Osteoblast (primary cell): ENCODE measurements at regions not wholly inside any gene's neighbourhood (a gene's known extent, or its start where the extent isn't known, plus 50 kb on each side); places are given as distances from the start of the nearest gene placed in this dataset.

Experiments
- DNase-seq: peaks from one replicate; pipeline ENCODE4 v3.0.0; 2011; ENCODE audit warnings: low spot score, mixed read lengths; ENCODE audit not compliant: insufficient read length; ENCODE audit errors: missing footprints
- H2AFZ ChIP-seq: 2 replicates; pipeline ENCODE4 v1.6.0; 2011; ENCODE audit warnings: mild to moderate bottlenecking, low read length
- H3K27ac ChIP-seq: 2 replicates; pipeline ENCODE4 v1.5.1; 2011; ENCODE audit warnings: mild to moderate bottlenecking, low read depth, low read length, moderate library complexity
- H3K27me3 ChIP-seq: 2 replicates; pipeline ENCODE4 v1.6.0; 2012; ENCODE audit warnings: mild to moderate bottlenecking, control low read depth, inconsistent platforms, low read length, moderate library complexity; ENCODE audit not compliant: insufficient read depth
- H3K36me3 ChIP-seq: 2 replicates; pipeline ENCODE4 v1.5.1; 2011; ENCODE audit warnings: mild to moderate bottlenecking, low read length, control low read depth, moderate library complexity; ENCODE audit not compliant: insufficient read depth
- H3K4me1 ChIP-seq: 2 replicates; pipeline ENCODE4 v1.5.1; 2011; ENCODE audit warnings: mild to moderate bottlenecking, low read length, control low read depth, moderate library complexity; ENCODE audit not compliant: insufficient read depth
- H3K4me2 ChIP-seq: 2 replicates; pipeline ENCODE4 v1.6.0; 2011; ENCODE audit warnings: mild to moderate bottlenecking, low read length; ENCODE audit not compliant: insufficient read depth
- H3K4me3 ChIP-seq: fragments of 200-600 bp; sonication (generic); 3 replicates; pipeline ENCODE4 v1.5.1; 2012; ENCODE audit warnings: mild to moderate bottlenecking, low read length, inconsistent platforms; ENCODE audit not compliant: insufficient read depth
- H3K79me2 ChIP-seq: 2 replicates; pipeline ENCODE4 v1.6.0; 2012; ENCODE audit warnings: mild to moderate bottlenecking, low read length, control low read depth, inconsistent platforms; ENCODE audit not compliant: insufficient read depth
- H3K9me3 ChIP-seq: 2 replicates; pipeline ENCODE4 v1.5.1; 2011; ENCODE audit warnings: low read depth, low read length, control low read depth
- H4K20me1 ChIP-seq: 2 replicates; pipeline ENCODE4 v1.6.0; 2012; ENCODE audit warnings: mild to moderate bottlenecking, low read length, control low read depth; ENCODE audit not compliant: insufficient read depth
- CTCF ChIP-seq: IDR thresholded peaks from 2 replicates; pipeline ENCODE4 v1.5.1; 2011; ENCODE audit warnings: mild to moderate bottlenecking, low read depth, low read length, moderate library complexity; ENCODE audit errors: extremely low read depth

GRCh38 chr11:104738918-104739317, 159.3 kb downstream of the CASP12 start:
- DNase-seq = no peak
- no peak for TF ChIP-seq CTCF
- Histone ChIP-seq H3K9me3 (no peaks in the 10 kb centered on the region), H2AFZ (no peak overlapping the region), H3K4me1 (no peaks in the 10 kb centered on the region), H3K79me2 (no peaks in the 10 kb centered on the region), H3K4me3 (no peak overlapping the region), H3K4me2 (no peak overlapping the region), H3K27ac (no peak overlapping the region), H4K20me1 (no peaks in the 10 kb centered on the region), H3K27me3 (no peaks in the 10 kb centered on the region), H3K36me3 (no peaks in the 10 kb centered on the region)

- Histone ChIP-seq H2AFZ (no peak overlapping the region), H3K4me1 (no peaks in the 10 kb centered on the region), H3K4me3 (no peak overlapping the region), H3K4me2 (no peak overlapping the region), H4K20me1 (no peaks in the 10 kb centered on the region), H3K36me3 (no peaks in the 10 kb centered on the region), H3K9me3 (no peaks in the 10 kb centered on the region), H3K27me3 (no peaks in the 10 kb centered on the region), H3K27ac (no peak overlapping the region), H3K79me2 (no peaks in the 10 kb centered on the region)
- TF ChIP-seq CTCF = no peak
- DNase-seq = no peak
Observed at GRCh38 chr11:104738208-104738607, 160.1 kb downstream of the CASP12 start.

- Histone ChIP-seq H3K36me3 (no peaks in the 10 kb centered on the region), H3K27ac (no peak overlapping the region), H3K4me1 (no peaks in the 10 kb centered on the region), H3K27me3 (no peaks in the 10 kb centered on the region), H4K20me1 (no peaks in the 10 kb centered on the region), H2AFZ (no peak overlapping the region), H3K4me2 (no peak overlapping the region), H3K4me3 (no peak overlapping the region), H3K79me2 (no peaks in the 10 kb centered on the region), H3K9me3 (no peaks in the 10 kb centered on the region)
- DNase-seq = no peak
- no peak for TF ChIP-seq CTCF
Observed at GRCh38 chr11:104736502-104736901, 161.8 kb downstream of the CASP12 start.

GRCh38 chr11:104734998-104735397, 163.3 kb downstream of the CASP12 start:
- H3K4me1 ChIP-seq = no peaks in the 10 kb centered on the region
- no peaks in the 10 kb centered on the region for H3K79me2 ChIP-seq
- H3K9me3 ChIP-seq = no peaks in the 10 kb centered on the region
- H3K36me3 ChIP-seq = no peaks in the 10 kb centered on the region
- H2AFZ ChIP-seq = no peak overlapping the region
- H3K27ac ChIP-seq = no peak overlapping the region
- no peak overlapping the region for H3K4me3 ChIP-seq
- no peak overlapping the region for H3K4me2 ChIP-seq
- no peaks in the 10 kb centered on the region for H4K20me1 ChIP-seq
- peak; percentile 0 for DNase-seq
- TF ChIP-seq CTCF = no peak
- H3K27me3 ChIP-seq = no peaks in the 10 kb centered on the region
